DND-41 (cell line): ENCODE measurements at regions not wholly inside any gene's neighbourhood (a gene's known extent, or its start where the extent isn't known, plus 50 kb on each side); places are given as distances from the start of the nearest gene placed in this dataset.

Source experiments
- CTCF ChIP-seq: IDR thresholded peaks from 2 replicates; pipeline ENCODE4 v1.5.1; 2012; ENCODE audit warnings: borderline replicate concordance, low read length, moderate library complexity, mild to moderate bottlenecking; ENCODE audit not compliant: poor library complexity, severe bottlenecking; ENCODE audit errors: extremely low read depth
- EZH2 ChIP-seq: IDR thresholded peaks from 3 replicates; pipeline ENCODE4 v1.6.1; 2012; ENCODE audit warnings: borderline replicate concordance, low read depth, mild to moderate bottlenecking, moderate library complexity, low read length, inconsistent platforms; ENCODE audit not compliant: severe bottlenecking

GRCh38 chr5:63837437-63837836 lies 124.8 kb downstream of the HTR1A start:
- TF ChIP-seq CTCF (no peak), EZH2 (no peak)
